KMS-11 (cell line): ENCODE measurements at regions not wholly inside any gene's neighbourhood (a gene's known extent, or its start where the extent isn't known, plus 50 kb on each side); places are given as distances from the start of the nearest gene placed in this dataset.

ENCODE experiments used
- H2AFZ ChIP-seq: fragments of 200-600 bp; sonication (generic); 2 replicates; pipeline ENCODE4 v1.6.1; 2016; ENCODE audit warnings: antibody characterized with exemption, mixed run types, low read depth
- H3K27ac ChIP-seq: fragments of 200-600 bp; sonication (generic); 2 replicates; pipeline ENCODE4 v1.6.1; 2016; ENCODE audit warnings: mild to moderate bottlenecking, mixed run types
- H3K27me3 ChIP-seq: fragments of 200-600 bp; sonication (generic); 2 replicates; pipeline ENCODE4 v1.6.1; 2017; ENCODE audit warnings: mild to moderate bottlenecking, low read depth, mixed run types, moderate library complexity; ENCODE audit not compliant: insufficient read depth
- H3K36me3 ChIP-seq: fragments of 200-600 bp; sonication (generic); 2 replicates; pipeline ENCODE4 v1.6.1; 2017; ENCODE audit warnings: mild to moderate bottlenecking, mixed run types; ENCODE audit not compliant: insufficient read depth
- H3K4me1 ChIP-seq: fragments of 200-600 bp; sonication (generic); 2 replicates; pipeline ENCODE4 v1.6.1; 2016; ENCODE audit warnings: mild to moderate bottlenecking, low read depth, mixed run types; ENCODE audit not compliant: poor library complexity, severe bottlenecking
- H3K4me2 ChIP-seq: fragments of 200-600 bp; sonication (generic); 2 replicates; pipeline ENCODE4 v1.7.0; 2016; ENCODE audit warnings: mild to moderate bottlenecking, mixed run types
- H3K4me3 ChIP-seq: fragments of 200-600 bp; sonication (generic); IDR thresholded peaks from 2 replicates; pipeline ENCODE4 v1.6.1; 2017; ENCODE audit warnings: low read depth, low read length, mixed read lengths; ENCODE audit not compliant: insufficient read depth
- H3K79me2 ChIP-seq: fragments of 200-600 bp; sonication (generic); 2 replicates; pipeline ENCODE4 v1.6.1; 2016; ENCODE audit warnings: low read depth, mixed run types; ENCODE audit not compliant: insufficient read depth
- H3K9ac ChIP-seq: fragments of 200-600 bp; sonication (generic); 2 replicates; pipeline ENCODE4 v1.6.1; 2016; ENCODE audit warnings: mild to moderate bottlenecking, mixed run types
- H4K20me1 ChIP-seq: fragments of 200-600 bp; sonication (generic); 2 replicates; pipeline ENCODE4 v1.6.1; 2016; ENCODE audit warnings: mild to moderate bottlenecking, mixed run types; ENCODE audit not compliant: insufficient read depth
- CTCF ChIP-seq: fragments of 200-600 bp; sonication (generic); conservative IDR thresholded peaks from 2 replicates; pipeline ENCODE4 v1.6.1; 2017; ENCODE audit warnings: low read depth, mild to moderate bottlenecking, antibody characterized with exemption, low read length, moderate library complexity, mixed read lengths

GRCh38 chr7:82530361-82530760, 86.8 kb upstream of the CACNA2D1 start:
- H3K9ac ChIP-seq, result no peak overlapping the region
- no peaks in the 10 kb centered on the region for H3K79me2 ChIP-seq
- H4K20me1 ChIP-seq, result no peaks in the 10 kb centered on the region
- no peaks in the 10 kb centered on the region for H3K36me3 ChIP-seq
- no peak overlapping the region for H3K4me2 ChIP-seq
- H3K4me3 ChIP-seq, result no peak overlapping the region
- no peaks in the 10 kb centered on the region for H3K27me3 ChIP-seq
- no peak for TF ChIP-seq CTCF
- H2AFZ ChIP-seq, result no peak overlapping the region
- no peak overlapping the region for H3K27ac ChIP-seq
- no peaks in the 10 kb centered on the region for H3K4me1 ChIP-seq

GRCh38 chr7:82528577-82529310, 85.2 kb upstream of the CACNA2D1 start:
- Histone ChIP-seq H3K27ac (no peak overlapping the region), H3K9ac (no peak overlapping the region), H3K4me3 (no peak overlapping the region), H3K36me3 (no peaks in the 10 kb centered on the region), H4K20me1 (no peaks in the 10 kb centered on the region), H3K27me3 (no peaks in the 10 kb centered on the region), H2AFZ (no peak overlapping the region), H3K79me2 (no peaks in the 10 kb centered on the region), H3K4me2 (no peak overlapping the region), H3K4me1 (no peaks in the 10 kb centered on the region)
- TF ChIP-seq CTCF, result no peak

DNA sequence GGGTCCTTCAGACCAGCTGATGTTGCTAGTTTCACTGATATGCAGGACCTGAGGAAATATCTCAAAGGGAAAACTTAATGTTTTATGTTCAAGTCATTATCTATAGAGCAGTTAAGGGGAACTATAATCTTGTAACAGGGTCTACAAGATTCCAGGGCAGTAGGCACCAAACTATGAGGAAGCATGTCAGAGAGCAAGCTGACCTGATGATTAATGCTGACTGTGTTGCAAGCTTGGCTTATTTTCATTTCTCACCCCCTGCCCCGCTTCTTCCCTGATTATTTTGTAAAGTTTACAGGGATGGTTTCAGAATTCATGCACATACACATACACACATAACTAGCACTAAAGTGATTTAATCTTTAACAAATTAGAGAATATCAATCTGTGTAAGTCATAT, 84.3 kb upstream of the CACNA2D1 start:
- no peaks in the 10 kb centered on the region for H3K79me2 ChIP-seq
- H4K20me1 ChIP-seq, result no peaks in the 10 kb centered on the region
- no peak overlapping the region for H3K9ac ChIP-seq
- H3K27ac ChIP-seq, result no peak overlapping the region
- no peak overlapping the region for H3K4me2 ChIP-seq
- no peaks in the 10 kb centered on the region for H3K27me3 ChIP-seq
- no peak overlapping the region for H3K4me3 ChIP-seq
- H2AFZ ChIP-seq, result no peak overlapping the region
- H3K4me1 ChIP-seq, result no peaks in the 10 kb centered on the region
- no peaks in the 10 kb centered on the region for H3K36me3 ChIP-seq
- no peak for TF ChIP-seq CTCF

DNA sequence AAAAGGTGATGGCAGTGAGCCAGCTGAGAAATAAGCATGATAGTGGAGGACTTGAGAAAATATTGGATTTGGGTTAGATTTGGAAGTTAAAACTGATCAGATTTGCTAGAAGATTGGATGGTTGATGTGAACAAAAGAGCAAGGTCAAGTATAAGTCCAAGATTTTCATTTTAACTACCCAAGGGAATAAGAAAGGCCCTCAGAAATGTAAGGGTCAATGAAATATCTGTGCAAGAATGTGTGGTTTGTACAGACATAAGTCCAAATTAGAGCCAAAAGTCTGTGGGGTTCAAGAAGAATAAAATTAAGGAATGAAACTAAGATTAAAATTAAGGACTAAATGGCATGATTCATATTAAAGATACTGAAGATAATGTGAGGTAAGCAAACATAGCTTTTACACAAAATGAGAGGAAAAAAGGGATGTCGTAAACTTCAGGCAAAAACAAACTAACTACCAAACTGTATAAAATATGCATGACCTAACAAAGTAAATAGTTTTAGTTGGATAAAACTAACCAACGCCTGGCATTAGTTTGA, 78.4 kb upstream of the CACNA2D1 start:
- H3K27ac ChIP-seq, result no peak overlapping the region
- H2AFZ ChIP-seq, result no peak overlapping the region
- H3K4me3 ChIP-seq, result no peak overlapping the region
- no peak overlapping the region for H3K9ac ChIP-seq
- no peaks in the 10 kb centered on the region for H4K20me1 ChIP-seq
- no peaks in the 10 kb centered on the region for H3K79me2 ChIP-seq
- H3K4me1 ChIP-seq, result no peaks in the 10 kb centered on the region
- no peak for TF ChIP-seq CTCF
- no peaks in the 10 kb centered on the region for H3K36me3 ChIP-seq
- no peak overlapping the region for H3K4me2 ChIP-seq
- H3K27me3 ChIP-seq, result no peaks in the 10 kb centered on the region
